ENCODE measurements at regions not wholly inside any gene's neighbourhood (a gene's known extent, or its start where the extent isn't known, plus 50 kb on each side); places are given as distances from the start of the nearest gene placed in this dataset.

DNA sequence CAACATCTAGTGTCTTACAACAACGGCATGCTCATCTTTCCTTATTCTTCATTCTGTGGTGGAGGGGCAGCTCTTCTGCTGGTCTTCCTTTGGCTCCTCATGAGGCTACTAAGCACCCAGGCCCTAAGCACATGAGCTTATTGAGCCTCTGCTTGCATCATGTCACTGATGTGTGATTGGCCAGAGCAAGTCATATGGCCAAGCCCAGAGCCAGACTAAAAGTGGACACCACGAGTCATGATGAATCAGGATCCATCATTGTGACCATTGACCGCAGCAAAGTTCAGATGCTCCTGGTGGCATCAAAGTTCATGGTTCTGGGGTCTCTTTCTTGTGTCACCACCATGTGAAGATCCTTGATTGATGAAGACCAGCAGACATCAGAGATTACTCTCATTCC lies 192.0 kb upstream of the FOXA2 start:
- no peaks in the 10 kb centered on the region for H3K9me3 ChIP-seq (replicated peaks; ENCODE audit: control insufficient read depth, insufficient read depth, low read depth, low read length)
- H3K4me3 ChIP-seq, result no peak overlapping the region
- in situ Hi-C loops (cut with MboI) (no loop called here), intact Hi-C loops (cut with micrococcal nuclease) (no loop called here)
- no peak for DNase-seq (ENCODE audit: extremely low read depth in 1 of 4, low spot score in 3 of 4)
- WGBS (ENCODE audit: insufficient coverage, low coverage, missing lambda C conversion rate), result 0% methylated on average over 3 of the region's 3 CpGs
- H3K9ac ChIP-seq (ENCODE audit: insufficient read depth in 1 of 2, low read depth in 2 of 2, low read length in 2 of 2), result no peak overlapping the region
- no peak for FAIRE-seq
- H3K36me3 ChIP-seq (ENCODE audit: control insufficient read depth, insufficient read depth, low read length), result no peaks in the 10 kb centered on the region
- no peak for ATAC-seq
- no peak for TF ChIP-seq L3MBTL2 (IDR thresholded peaks at IDR 0.05)
- TF ChIP-seq, protein P1, sequence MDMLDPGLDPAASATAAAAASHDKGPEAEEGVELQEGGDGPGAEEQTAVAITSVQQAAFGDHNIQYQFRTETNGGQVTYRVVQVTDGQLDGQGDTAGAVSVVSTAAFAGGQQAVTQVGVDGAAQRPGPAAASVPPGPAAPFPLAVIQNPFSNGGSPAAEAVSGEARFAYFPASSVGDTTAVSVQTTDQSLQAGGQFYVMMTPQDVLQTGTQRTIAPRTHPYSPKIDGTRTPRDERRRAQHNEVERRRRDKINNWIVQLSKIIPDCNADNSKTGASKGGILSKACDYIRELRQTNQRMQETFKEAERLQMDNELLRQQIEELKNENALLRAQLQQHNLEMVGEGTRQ (CRISPR knock-in tag; IDR thresholded peaks at IDR 0.05), result peak; percentile 21; the same call in 1 of the 2 replicates
- H3K9me1 ChIP-seq (ENCODE audit: control insufficient read depth, insufficient read depth, low read length), result no peaks in the 10 kb centered on the region
- ChIA-PET POLR2A (no interaction called here), CTCF (ENCODE audit: low intra/inter-chr PET ratio) (no interaction called here)
- H2AFZ ChIP-seq (ENCODE audit: low read depth, low read length), result no peak overlapping the region
- no peaks in the 10 kb centered on the region for H4K20me1 ChIP-seq (replicated peaks; ENCODE audit: control insufficient read depth, insufficient read depth, low read length)
- BruUV-seq (replicated peaks), result no TSS peak
- no peak overlapping the region for H3K27ac ChIP-seq (ENCODE audit: extremely low read depth, low read depth, low read length)
- H3K4me1 ChIP-seq (replicated peaks in 1 of 2; ENCODE audit: control insufficient read depth in 2 of 2, insufficient read depth in 2 of 2, low read length in 2 of 2), result no peaks in the 10 kb centered on the region
- no peak overlapping the region for H3K4me2 ChIP-seq (ENCODE audit: insufficient read depth, low read length)
- peaks cover 0 to 5% of the 10 kb centered on the region in 2 experiments; a peak in 2 of 5 replicates for H3K27me3 ChIP-seq (ENCODE audit: control insufficient read depth in 2 of 2, insufficient read depth in 2 of 2, low read length in 2 of 2)
- H3K79me2 ChIP-seq (ENCODE audit: control insufficient read depth, insufficient read depth, low read length), result no peaks in the 10 kb centered on the region

DNA sequence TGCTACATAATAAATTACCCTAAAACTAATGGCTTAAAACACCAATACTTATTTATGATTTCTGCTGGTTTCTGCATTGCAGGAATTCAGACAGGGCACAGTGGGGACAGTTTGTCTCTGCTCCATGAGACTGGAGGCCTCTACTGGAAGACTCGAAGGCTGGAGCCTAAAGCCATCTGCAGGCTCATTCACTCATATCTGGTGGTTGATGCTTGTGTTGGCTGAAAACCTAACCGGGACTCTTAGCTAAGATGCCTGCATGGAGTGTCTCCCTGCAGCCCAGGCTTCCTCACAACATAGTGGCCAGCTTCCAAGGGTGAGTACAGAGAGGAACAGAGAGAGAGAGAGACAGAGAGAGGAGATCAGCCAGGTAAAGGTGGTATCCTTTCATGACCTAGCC lies 195.5 kb upstream of the FOXA2 start:
- POLR2A ChIA-PET, result no interaction called here
- no peak overlapping the region for H3K9ac ChIP-seq (ENCODE audit: insufficient read depth in 1 of 2, low read depth in 2 of 2, low read length in 2 of 2)

More for the DNA sequence above, 195.5 kb upstream of the FOXA2 start:
- DNase-seq (ENCODE audit: extremely low read depth in 1 of 4, low spot score in 3 of 4) (no peak), ATAC-seq (no peak), FAIRE-seq (no peak)
- no peaks in the 10 kb centered on the region for H3K36me3 ChIP-seq (ENCODE audit: control insufficient read depth, insufficient read depth, low read length)
- CTCF ChIA-PET (ENCODE audit: low intra/inter-chr PET ratio), result interaction anchor here (0.6 kb wide), 1 partner anchor 11 kb away, joined by 4 read pairs; no protein-coding TSS in a partner anchor
- H3K4me2 ChIP-seq (ENCODE audit: insufficient read depth, low read length), result no peak overlapping the region
- H3K4me1 ChIP-seq (replicated peaks in 1 of 2; ENCODE audit: control insufficient read depth in 2 of 2, insufficient read depth in 2 of 2, low read length in 2 of 2), result no peaks in the 10 kb centered on the region
- no peaks in the 10 kb centered on the region for H3K9me1 ChIP-seq (ENCODE audit: control insufficient read depth, insufficient read depth, low read length)
- BruUV-seq (replicated peaks), result no TSS peak
- no peaks in the 10 kb centered on the region for H4K20me1 ChIP-seq (replicated peaks; ENCODE audit: control insufficient read depth, insufficient read depth, low read length)
- no peak overlapping the region for H2AFZ ChIP-seq (ENCODE audit: low read depth, low read length)
- H3K79me2 ChIP-seq (ENCODE audit: control insufficient read depth, insufficient read depth, low read length), result no peaks in the 10 kb centered on the region
- 0% methylated on average over 2 of the region's 2 CpGs for WGBS (ENCODE audit: insufficient coverage, low coverage, missing lambda C conversion rate)
- no peak overlapping the region for H3K27ac ChIP-seq (ENCODE audit: extremely low read depth, low read depth, low read length)
- TF ChIP-seq ERF (CRISPR knock-in tag; IDR thresholded peaks at IDR 0.05), result no peak
- no peak for TF ChIP-seq NR3C1 (CRISPR knock-in tag; IDR thresholded peaks at IDR 0.05)
- in situ Hi-C loops (cut with MboI), result no loop called here
- intact Hi-C loops (cut with micrococcal nuclease), result loop anchor here (10.0 kb wide), 1 partner anchor 85 kb away; no protein-coding TSS in a partner anchor
- no peaks in the 10 kb centered on the region for H3K9me3 ChIP-seq (replicated peaks; ENCODE audit: control insufficient read depth, insufficient read depth, low read depth, low read length)
- H3K27me3 ChIP-seq (ENCODE audit: control insufficient read depth in 2 of 2, insufficient read depth in 2 of 2, low read length in 2 of 2), result no peaks in the 10 kb centered on the region; a peak in 1 of 5 replicates
- no peak overlapping the region for H3K4me3 ChIP-seq

All from K562 (cell line).